Calu3 (cell line): ENCODE measurements at regions not wholly inside any gene's neighbourhood (a gene's known extent, or its start where the extent isn't known, plus 50 kb on each side); places are given as distances from the start of the nearest gene placed in this dataset.

Experiments used
- BruUV-seq: library from RNA; stranded (reverse); fragments of 400-500 nt; replicated peaks from 2 replicates; lab custom pipeline; 2021; lab: Mats Ljungman, UMichigan
- CTCF ChIA-PET: fragments of 300-600 bp; sonication (Branson Sonifier 250); formaldehyde crosslinking; loops from one replicate; lab custom pipeline; 2022; ENCODE audit warnings: antibody characterized with exemption; lab: Charles Lee
- DNase-seq: peaks from one replicate; pipeline ENCODE4 v3.0.0; 2022
- H3K27ac Mint-ChIP-seq: one replicate; pipeline ENCODE4 v1.8.0; 2022; ENCODE audit warnings: mixed read lengths; ENCODE audit not compliant: unreplicated experiment
- H3K27me3 Mint-ChIP-seq: one replicate; pipeline ENCODE4 v1.8.0; 2022; ENCODE audit warnings: mixed read lengths; ENCODE audit not compliant: unreplicated experiment
- H3K36me3 Mint-ChIP-seq: one replicate; pipeline ENCODE4 v1.8.0; 2022; ENCODE audit warnings: mild to moderate bottlenecking, moderate library complexity, mixed read lengths; ENCODE audit not compliant: insufficient read depth, unreplicated experiment
- H3K4me1 Mint-ChIP-seq: one replicate; pipeline ENCODE4 v1.8.0; 2022; ENCODE audit warnings: mild to moderate bottlenecking, low read depth, mixed read lengths; ENCODE audit not compliant: unreplicated experiment
- H3K4me3 Mint-ChIP-seq: one replicate; pipeline ENCODE4 v1.8.0; 2022; ENCODE audit warnings: mild to moderate bottlenecking, low read depth, moderate library complexity, mixed read lengths; ENCODE audit not compliant: unreplicated experiment
- H3K9me3 Mint-ChIP-seq: one replicate; pipeline ENCODE4 v1.8.0; 2022; ENCODE audit warnings: low read depth, mixed read lengths; ENCODE audit not compliant: unreplicated experiment
- intact Hi-C: fragments of 100-400 bp; cut with micrococcal nuclease; formaldehyde crosslinking; loops from one replicate; pipeline ENCODE4 v1.10.0; 2022; ENCODE audit not compliant: unreplicated experiment
- TF ChIP-seq, protein P1 (sequence below): fragments of 200-600 bp; IDR thresholded peaks from one replicate; pipeline ENCODE4 v1.8.0; 2022; ENCODE audit warnings: antibody characterized with exemption; ENCODE audit not compliant: unreplicated experiment

DNA sequence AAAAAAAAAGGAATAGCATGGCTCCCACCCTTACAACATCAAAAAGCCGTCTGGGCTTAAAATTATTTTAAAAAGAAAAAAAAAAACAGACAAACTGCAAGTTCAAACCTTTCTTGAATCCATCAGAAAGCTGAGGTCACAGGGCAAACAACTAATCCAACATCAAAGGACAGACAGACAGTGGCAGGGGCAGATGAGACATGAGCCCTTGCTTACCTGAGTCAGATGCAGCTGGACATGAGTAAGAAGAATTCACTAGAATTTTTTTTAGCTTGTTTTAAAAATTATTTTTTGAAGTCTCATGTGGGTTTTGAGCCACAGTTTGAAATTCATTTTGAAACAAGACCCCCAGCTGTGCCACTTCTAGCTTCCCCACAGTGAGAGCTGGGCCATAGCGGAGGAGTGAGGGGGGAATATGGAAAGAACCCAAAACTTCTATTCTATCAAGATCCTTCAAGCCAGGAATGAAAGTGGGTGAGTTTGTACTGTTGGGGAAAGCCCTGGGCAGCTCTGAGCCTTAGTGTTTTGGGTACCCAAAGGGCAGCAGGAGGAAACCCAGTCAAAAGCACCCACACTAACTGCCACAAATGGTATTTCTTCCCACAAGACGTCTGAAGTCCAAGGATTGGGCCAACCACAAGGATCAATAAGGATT, 111.4 kb downstream of the ATXN3L start:
- Mint-ChIP-seq H3K36me3 (no peaks in the 10 kb centered on the region), H3K9me3 (no peaks in the 10 kb centered on the region), H3K4me3 (no peak overlapping the region), H3K27ac (no peak overlapping the region), H3K27me3 (no peaks in the 10 kb centered on the region), H3K4me1 (no peaks in the 10 kb centered on the region)
- BruUV-seq = no TSS peak
- no peak for DNase-seq
- TF ChIP-seq, protein P1, sequence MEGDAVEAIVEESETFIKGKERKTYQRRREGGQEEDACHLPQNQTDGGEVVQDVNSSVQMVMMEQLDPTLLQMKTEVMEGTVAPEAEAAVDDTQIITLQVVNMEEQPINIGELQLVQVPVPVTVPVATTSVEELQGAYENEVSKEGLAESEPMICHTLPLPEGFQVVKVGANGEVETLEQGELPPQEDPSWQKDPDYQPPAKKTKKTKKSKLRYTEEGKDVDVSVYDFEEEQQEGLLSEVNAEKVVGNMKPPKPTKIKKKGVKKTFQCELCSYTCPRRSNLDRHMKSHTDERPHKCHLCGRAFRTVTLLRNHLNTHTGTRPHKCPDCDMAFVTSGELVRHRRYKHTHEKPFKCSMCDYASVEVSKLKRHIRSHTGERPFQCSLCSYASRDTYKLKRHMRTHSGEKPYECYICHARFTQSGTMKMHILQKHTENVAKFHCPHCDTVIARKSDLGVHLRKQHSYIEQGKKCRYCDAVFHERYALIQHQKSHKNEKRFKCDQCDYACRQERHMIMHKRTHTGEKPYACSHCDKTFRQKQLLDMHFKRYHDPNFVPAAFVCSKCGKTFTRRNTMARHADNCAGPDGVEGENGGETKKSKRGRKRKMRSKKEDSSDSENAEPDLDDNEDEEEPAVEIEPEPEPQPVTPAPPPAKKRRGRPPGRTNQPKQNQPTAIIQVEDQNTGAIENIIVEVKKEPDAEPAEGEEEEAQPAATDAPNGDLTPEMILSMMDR = no peak
- CTCF ChIA-PET = interaction anchor here (0.6 kb wide), 1 partner anchor 331 kb away, joined by 3 read pairs; no protein-coding TSS in a partner anchor
- intact Hi-C loops = no loop called here

- intact Hi-C loops = no loop called here
These were observed 116.6 kb downstream of the ATXN3L start for GRCh38 chrX:13203271-13203670.

DNA sequence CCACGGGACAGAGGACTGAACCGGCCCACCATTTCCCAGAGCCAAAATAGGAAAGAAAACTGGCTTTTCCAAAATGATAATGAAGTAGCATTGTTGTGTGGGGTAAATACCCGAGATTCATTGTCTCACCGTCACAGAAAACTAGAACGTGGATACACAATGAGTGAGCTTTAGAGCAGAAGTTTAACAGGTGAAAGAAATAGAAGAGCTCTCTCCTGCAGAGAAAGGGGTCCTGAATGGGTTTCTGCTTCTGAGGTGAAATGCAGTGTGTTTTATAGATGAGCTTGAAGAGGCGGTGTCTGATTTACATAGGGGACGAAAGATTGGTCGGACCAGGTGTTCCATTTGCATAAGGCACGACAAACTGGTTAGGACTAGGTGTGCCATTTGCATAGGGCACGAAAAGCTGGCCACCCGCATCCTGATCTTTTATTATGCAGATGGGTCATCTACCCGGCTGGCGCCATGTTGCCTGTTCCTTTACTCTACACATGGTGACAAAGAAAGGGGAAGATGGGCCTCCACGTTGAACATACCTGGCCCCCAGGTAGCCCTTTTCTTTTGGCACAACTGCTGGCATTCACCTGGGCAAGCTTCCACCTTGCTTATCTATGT, 118.1 kb downstream of the ATXN3L start:
- CTCF ChIA-PET = no interaction called here
- H3K4me1 Mint-ChIP-seq = peaks cover 29% of the 10 kb centered on the region

More at GRCh38 chrX:13203271-13203670, 116.6 kb downstream of the ATXN3L start:
- Mint-ChIP-seq H3K36me3 (no peaks in the 10 kb centered on the region), H3K4me1 (peaks cover 22% of the 10 kb centered on the region), H3K4me3 (no peak overlapping the region), H3K27me3 (no peaks in the 10 kb centered on the region), H3K27ac (no peak overlapping the region), H3K9me3 (no peaks in the 10 kb centered on the region)
- no peak for DNase-seq
- TF ChIP-seq, protein P1 = no peak
- CTCF ChIA-PET = no interaction called here
- no TSS peak for BruUV-seq

DNA sequence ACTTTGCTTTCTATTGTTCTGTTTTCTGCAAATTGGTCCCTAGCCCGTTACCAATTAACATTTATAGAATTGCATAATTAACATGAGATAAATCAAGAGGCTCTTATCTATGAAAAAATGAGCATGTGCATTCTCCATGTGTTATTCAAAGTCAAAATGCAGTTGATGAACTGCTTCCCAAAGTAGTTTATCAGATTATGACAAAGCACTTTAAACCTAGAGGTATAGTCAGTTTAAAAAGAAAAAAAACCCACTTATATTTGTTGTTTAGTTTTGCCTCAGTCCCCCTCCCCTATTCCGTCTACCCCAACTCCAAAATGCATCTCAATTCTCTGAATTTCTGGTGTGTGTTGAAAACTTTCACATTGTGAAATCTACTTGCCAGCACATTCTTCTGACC, 119.5 kb downstream of the ATXN3L start:
- no peak for DNase-seq
- H3K4me1 Mint-ChIP-seq = peaks cover 29% of the 10 kb centered on the region
- peak overlapping the region; percentile 24 for H3K27ac Mint-ChIP-seq
- no peak overlapping the region for H3K4me3 Mint-ChIP-seq
- no peaks in the 10 kb centered on the region for H3K9me3 Mint-ChIP-seq
- TF ChIP-seq, protein P1 = no peak
- intact Hi-C loops = no loop called here
- no peaks in the 10 kb centered on the region for H3K27me3 Mint-ChIP-seq
- H3K36me3 Mint-ChIP-seq = no peaks in the 10 kb centered on the region
- BruUV-seq = no TSS peak
- CTCF ChIA-PET = no interaction called here

More for the DNA sequence above, 118.1 kb downstream of the ATXN3L start:
- TF ChIP-seq, protein P1 = no peak
- H3K4me3 Mint-ChIP-seq = no peak overlapping the region
- BruUV-seq = no TSS peak
- no peak overlapping the region for H3K27ac Mint-ChIP-seq
- no peaks in the 10 kb centered on the region for H3K36me3 Mint-ChIP-seq
- intact Hi-C loops = no loop called here
- H3K9me3 Mint-ChIP-seq = no peaks in the 10 kb centered on the region
- no peaks in the 10 kb centered on the region for H3K27me3 Mint-ChIP-seq
- DNase-seq = no peak
